ENCODE measurements at regions not wholly inside any gene's neighbourhood (a gene's known extent, or its start where the extent isn't known, plus 50 kb on each side); places are given as distances from the start of the nearest gene placed in this dataset.

DNA sequence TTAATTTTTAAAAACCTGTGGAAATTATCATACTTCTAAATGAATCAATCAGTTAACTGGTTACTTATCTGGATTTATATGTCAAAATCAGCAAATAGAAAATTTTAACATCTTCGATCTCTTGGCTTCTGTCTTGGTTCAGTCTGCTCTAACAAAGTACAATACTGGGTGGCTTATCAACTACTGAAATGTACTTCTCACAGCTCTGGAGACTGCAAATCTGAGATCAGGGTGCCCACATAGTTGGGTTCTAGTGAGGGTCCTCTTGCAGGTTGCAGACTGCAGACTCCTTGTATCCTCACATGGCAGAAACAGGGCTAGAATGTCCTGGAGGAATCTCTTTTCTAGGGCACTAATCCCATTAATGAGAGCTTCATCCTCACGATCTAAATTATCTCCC lies 1851.6 kb upstream of the TENM3 start:
- TF ChIP-seq, protein P1, sequence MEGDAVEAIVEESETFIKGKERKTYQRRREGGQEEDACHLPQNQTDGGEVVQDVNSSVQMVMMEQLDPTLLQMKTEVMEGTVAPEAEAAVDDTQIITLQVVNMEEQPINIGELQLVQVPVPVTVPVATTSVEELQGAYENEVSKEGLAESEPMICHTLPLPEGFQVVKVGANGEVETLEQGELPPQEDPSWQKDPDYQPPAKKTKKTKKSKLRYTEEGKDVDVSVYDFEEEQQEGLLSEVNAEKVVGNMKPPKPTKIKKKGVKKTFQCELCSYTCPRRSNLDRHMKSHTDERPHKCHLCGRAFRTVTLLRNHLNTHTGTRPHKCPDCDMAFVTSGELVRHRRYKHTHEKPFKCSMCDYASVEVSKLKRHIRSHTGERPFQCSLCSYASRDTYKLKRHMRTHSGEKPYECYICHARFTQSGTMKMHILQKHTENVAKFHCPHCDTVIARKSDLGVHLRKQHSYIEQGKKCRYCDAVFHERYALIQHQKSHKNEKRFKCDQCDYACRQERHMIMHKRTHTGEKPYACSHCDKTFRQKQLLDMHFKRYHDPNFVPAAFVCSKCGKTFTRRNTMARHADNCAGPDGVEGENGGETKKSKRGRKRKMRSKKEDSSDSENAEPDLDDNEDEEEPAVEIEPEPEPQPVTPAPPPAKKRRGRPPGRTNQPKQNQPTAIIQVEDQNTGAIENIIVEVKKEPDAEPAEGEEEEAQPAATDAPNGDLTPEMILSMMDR (conservative IDR thresholded peaks at IDR 0.05; ENCODE audit: low read depth, low read length), result no peak
- no peak for TF ChIP-seq MXI1 (IDR thresholded peaks at IDR 0.05; ENCODE audit: borderline replicate concordance, low read depth, low read length)
- TF ChIP-seq POLR2A (IDR thresholded peaks at IDR 0.05; ENCODE audit: low read depth, low read length), result no peak
- no peak for TF ChIP-seq FOS (IDR thresholded peaks at IDR 0.05; ENCODE audit: low read depth, low read length)
- TF ChIP-seq CEBPB (IDR thresholded peaks at IDR 0.05; ENCODE audit: low read depth, low read length), result no peak

Measured in IMR-90 (cell line).